Panc1 (cell line): ENCODE measurements at regions not wholly inside any gene's neighbourhood (a gene's known extent, or its start where the extent isn't known, plus 50 kb on each side); places are given as distances from the start of the nearest gene placed in this dataset.

Experiments
- ATAC-seq: fragments of 200-7000 bp; cut with Tn5 transposase; 2 replicates; pipeline ENCODE4 v1.9.1; 2020; ENCODE audit warnings: mild to moderate bottlenecking, moderate library complexity
- BruUV-seq: library from RNA; stranded (reverse); fragments of 400-500 nt; replicated peaks from 2 replicates; lab custom pipeline; 2021; lab: Mats Ljungman, UMichigan
- CTCF ChIA-PET: fragments of 300-600 bp; sonication (Branson Sonifier 250); formaldehyde crosslinking; loops from one replicate; lab custom pipeline; 2022; ENCODE audit warnings: antibody characterized with exemption; lab: Charles Lee
- POLR2A ChIA-PET: fragments of 300-600 bp; sonication (Branson Sonifier 250); formaldehyde crosslinking; loops from one replicate; lab custom pipeline; 2022; ENCODE audit warnings: antibody characterized with exemption; lab: Charles Lee
- DNase-seq: peaks from one replicate; pipeline ENCODE4 v3.0.0-alpha.2; 2010; ENCODE audit warnings: low read depth, low spot score
- H3K27ac ChIP-seq: 2 replicates; pipeline ENCODE4 v1.5.1; 2011; ENCODE audit warnings: mild to moderate bottlenecking, low read length, inconsistent platforms
- H3K27me3 ChIP-seq: fragments of 200-500 bp; sonication (Bioruptor generic); 2 replicates; pipeline ENCODE4 v1.6.0; 2014; ENCODE audit warnings: low read length, inconsistent platforms; ENCODE audit not compliant: control insufficient read depth, insufficient read depth
- H3K36me3 ChIP-seq: fragments of 200-500 bp; sonication (Bioruptor generic); 2 replicates; pipeline ENCODE4 v1.5.1; 2014; ENCODE audit warnings: inconsistent platforms, mild to moderate bottlenecking, low read length, moderate library complexity; ENCODE audit not compliant: control insufficient read depth, insufficient read depth
- H3K4me1 ChIP-seq: 2 replicates; pipeline ENCODE4 v1.5.1; 2011; ENCODE audit warnings: inconsistent platforms, mild to moderate bottlenecking, low read length, moderate library complexity; ENCODE audit not compliant: control insufficient read depth, insufficient read depth
- H3K4me3 ChIP-seq, 2 experiments: 2 replicates each; pipeline ENCODE4 v1.5.1; 2011 to 2012; ENCODE audit warnings: low read depth in 2 of 2, low read length in 2 of 2, mild to moderate bottlenecking in 2 of 2, inconsistent platforms in 1 of 2, moderate library complexity in 1 of 2
- H3K9me3 ChIP-seq: fragments of 200-500 bp; sonication (Bioruptor generic); 2 replicates; pipeline ENCODE4 v1.5.1; 2014; ENCODE audit warnings: low read depth, mild to moderate bottlenecking, inconsistent platforms, low read length, moderate library complexity; ENCODE audit not compliant: control insufficient read depth, insufficient read depth
- POLR2AphosphoS5 ChIP-seq: IDR thresholded peaks from 2 replicates; pipeline ENCODE4 v1.6.1; 2012; ENCODE audit warnings: mild to moderate bottlenecking, low read depth, low read length, moderate library complexity
- SIN3A ChIP-seq: IDR thresholded peaks from 2 replicates; pipeline ENCODE4 v1.6.1; 2012; ENCODE audit warnings: low read depth, mild to moderate bottlenecking, low read length, moderate library complexity, borderline replicate concordance; ENCODE audit not compliant: insufficient read depth
- TCF7L2 ChIP-seq: IDR thresholded peaks from 2 replicates; pipeline ENCODE4 v1.6.1; 2011; ENCODE audit warnings: mild to moderate bottlenecking, low read depth, low read length, inconsistent platforms
- in situ Hi-C: cut with HindIII; loops from 2 replicates; pipeline ENCODE4 v1.10.0; 2016; ENCODE audit warnings: low sequenced_read_pairs, low pct_unique_long_range_greater_than_20kb
- intact Hi-C: fragments of 100-400 bp; cut with micrococcal nuclease; formaldehyde crosslinking; loops from one replicate; pipeline ENCODE4 v1.10.0; 2022; ENCODE audit not compliant: unreplicated experiment
- TF ChIP-seq, protein P1 (sequence below): fragments of 450-650 bp; IDR thresholded peaks from 2 replicates; pipeline ENCODE4 v1.5.1; 2017; ENCODE audit warnings: mild to moderate bottlenecking
- TF ChIP-seq, protein P2 (sequence below), 2 experiments: IDR thresholded peaks; 2 replicates each; pipeline ENCODE4 v1.6.1; 2011 to 2012; ENCODE audit warnings: low read depth in 2 of 2, control low read depth in 1 of 2, low read length in 1 of 2, mild to moderate bottlenecking in 1 of 2, moderate library complexity in 1 of 2; ENCODE audit not compliant: insufficient read depth in 1 of 2

GRCh38 chr4:37054531-37055077, 189.9 kb upstream of the NWD2 start:
- BruUV-seq: no TSS peak
- H3K4me3 ChIP-seq: no peak overlapping the region
- intact Hi-C loops (no loop called here), in situ Hi-C loops (no loop called here)
- H3K27ac ChIP-seq: no peak overlapping the region
- CTCF ChIA-PET: no interaction called here
- POLR2A ChIA-PET: no interaction called here
- ATAC-seq (no peak), DNase-seq (no peak)
- no peaks in the 10 kb centered on the region for H3K36me3 ChIP-seq
- TF ChIP-seq SIN3A (no peak), POLR2AphosphoS5 (no peak), TCF7L2 (no peak)
- TF ChIP-seq, protein P1, sequence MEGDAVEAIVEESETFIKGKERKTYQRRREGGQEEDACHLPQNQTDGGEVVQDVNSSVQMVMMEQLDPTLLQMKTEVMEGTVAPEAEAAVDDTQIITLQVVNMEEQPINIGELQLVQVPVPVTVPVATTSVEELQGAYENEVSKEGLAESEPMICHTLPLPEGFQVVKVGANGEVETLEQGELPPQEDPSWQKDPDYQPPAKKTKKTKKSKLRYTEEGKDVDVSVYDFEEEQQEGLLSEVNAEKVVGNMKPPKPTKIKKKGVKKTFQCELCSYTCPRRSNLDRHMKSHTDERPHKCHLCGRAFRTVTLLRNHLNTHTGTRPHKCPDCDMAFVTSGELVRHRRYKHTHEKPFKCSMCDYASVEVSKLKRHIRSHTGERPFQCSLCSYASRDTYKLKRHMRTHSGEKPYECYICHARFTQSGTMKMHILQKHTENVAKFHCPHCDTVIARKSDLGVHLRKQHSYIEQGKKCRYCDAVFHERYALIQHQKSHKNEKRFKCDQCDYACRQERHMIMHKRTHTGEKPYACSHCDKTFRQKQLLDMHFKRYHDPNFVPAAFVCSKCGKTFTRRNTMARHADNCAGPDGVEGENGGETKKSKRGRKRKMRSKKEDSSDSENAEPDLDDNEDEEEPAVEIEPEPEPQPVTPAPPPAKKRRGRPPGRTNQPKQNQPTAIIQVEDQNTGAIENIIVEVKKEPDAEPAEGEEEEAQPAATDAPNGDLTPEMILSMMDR: no peak
- TF ChIP-seq, protein P2, sequence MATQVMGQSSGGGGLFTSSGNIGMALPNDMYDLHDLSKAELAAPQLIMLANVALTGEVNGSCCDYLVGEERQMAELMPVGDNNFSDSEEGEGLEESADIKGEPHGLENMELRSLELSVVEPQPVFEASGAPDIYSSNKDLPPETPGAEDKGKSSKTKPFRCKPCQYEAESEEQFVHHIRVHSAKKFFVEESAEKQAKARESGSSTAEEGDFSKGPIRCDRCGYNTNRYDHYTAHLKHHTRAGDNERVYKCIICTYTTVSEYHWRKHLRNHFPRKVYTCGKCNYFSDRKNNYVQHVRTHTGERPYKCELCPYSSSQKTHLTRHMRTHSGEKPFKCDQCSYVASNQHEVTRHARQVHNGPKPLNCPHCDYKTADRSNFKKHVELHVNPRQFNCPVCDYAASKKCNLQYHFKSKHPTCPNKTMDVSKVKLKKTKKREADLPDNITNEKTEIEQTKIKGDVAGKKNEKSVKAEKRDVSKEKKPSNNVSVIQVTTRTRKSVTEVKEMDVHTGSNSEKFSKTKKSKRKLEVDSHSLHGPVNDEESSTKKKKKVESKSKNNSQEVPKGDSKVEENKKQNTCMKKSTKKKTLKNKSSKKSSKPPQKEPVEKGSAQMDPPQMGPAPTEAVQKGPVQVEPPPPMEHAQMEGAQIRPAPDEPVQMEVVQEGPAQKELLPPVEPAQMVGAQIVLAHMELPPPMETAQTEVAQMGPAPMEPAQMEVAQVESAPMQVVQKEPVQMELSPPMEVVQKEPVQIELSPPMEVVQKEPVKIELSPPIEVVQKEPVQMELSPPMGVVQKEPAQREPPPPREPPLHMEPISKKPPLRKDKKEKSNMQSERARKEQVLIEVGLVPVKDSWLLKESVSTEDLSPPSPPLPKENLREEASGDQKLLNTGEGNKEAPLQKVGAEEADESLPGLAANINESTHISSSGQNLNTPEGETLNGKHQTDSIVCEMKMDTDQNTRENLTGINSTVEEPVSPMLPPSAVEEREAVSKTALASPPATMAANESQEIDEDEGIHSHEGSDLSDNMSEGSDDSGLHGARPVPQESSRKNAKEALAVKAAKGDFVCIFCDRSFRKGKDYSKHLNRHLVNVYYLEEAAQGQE (IDR thresholded peaks at IDR 0.05; ENCODE audit: insufficient read depth in 1 of 2, low read depth in 2 of 2, low read length in 1 of 2): no peak
- no peaks in the 10 kb centered on the region for H3K9me3 ChIP-seq
- H3K4me1 ChIP-seq: no peaks in the 10 kb centered on the region
- no peaks in the 10 kb centered on the region for H3K27me3 ChIP-seq

- H3K9me3 ChIP-seq: no peaks in the 10 kb centered on the region
- intact Hi-C loops (no loop called here), in situ Hi-C loops (no loop called here)
- no peak for ATAC-seq
- BruUV-seq: no TSS peak
- H3K4me1 ChIP-seq: no peaks in the 10 kb centered on the region
- no peak overlapping the region for H3K4me3 ChIP-seq
- DNase-seq: no peak
- H3K27me3 ChIP-seq: no peaks in the 10 kb centered on the region
- TF ChIP-seq POLR2AphosphoS5 (no peak), SIN3A (no peak)
- TF ChIP-seq, protein P1: no peak
- ChIA-PET CTCF (no interaction called here), POLR2A (no interaction called here)
- H3K36me3 ChIP-seq: no peaks in the 10 kb centered on the region
- H3K27ac ChIP-seq: no peak overlapping the region
Measured at GRCh38 chr4:37058826-37059225, 185.7 kb upstream of the NWD2 start.
